GM18858 (cell line): ENCODE measurements at regions not wholly inside any gene's neighbourhood (a gene's known extent, or its start where the extent isn't known, plus 50 kb on each side); places are given as distances from the start of the nearest gene placed in this dataset.
"Not testable (repeated sequence)": the region's sequence is repeated elsewhere in the genome, so short reads cannot be mapped to it uniquely, and the experiment has no call there.

Source experiments
- ATAC-seq: cut with Tn5 transposase; IDR thresholded peaks from one replicate; pipeline ENCODE4 v1.9.1; 2021; ENCODE audit not compliant: unreplicated experiment

DNA sequence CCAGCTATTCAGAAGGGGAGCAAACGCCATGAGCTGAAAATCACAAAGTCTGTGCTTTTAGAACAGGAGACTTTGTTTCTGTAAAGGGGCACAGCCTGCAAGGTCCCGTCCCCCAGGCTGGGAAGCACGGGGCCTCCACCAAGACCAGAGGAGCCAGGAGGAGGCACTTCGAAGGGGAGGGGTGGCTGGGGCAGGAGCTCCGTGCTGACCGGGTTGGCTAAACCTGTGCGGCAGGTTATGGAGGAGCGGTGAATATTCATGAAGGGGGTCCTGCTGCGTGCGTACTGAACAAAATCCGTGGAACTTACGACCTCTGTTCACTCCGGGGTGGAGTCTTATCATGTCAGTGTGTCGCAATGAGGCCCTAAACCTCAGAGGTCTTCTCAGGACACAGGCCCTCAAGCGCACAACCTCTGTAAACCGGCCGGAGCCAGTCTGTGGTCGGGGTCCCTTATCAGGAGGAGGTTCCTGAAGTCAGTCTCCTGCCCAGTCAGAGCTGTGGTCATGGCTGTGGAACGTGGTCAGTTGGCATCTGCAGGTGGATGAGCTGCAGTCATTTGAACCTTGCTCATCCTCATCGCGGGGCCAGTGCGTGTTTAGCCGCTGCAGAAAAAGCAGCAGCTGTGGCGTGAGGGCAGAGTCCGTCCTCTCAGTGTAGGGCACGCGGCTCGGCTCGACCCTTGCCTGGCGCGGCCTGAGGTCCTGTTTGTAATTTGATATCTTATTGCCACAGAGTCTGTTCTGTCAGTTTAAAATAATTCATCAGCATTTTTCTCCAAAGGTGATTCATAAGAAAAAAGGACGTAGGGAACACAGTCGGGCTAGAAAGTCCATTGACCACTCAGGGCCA, 5507.7 kb upstream of the TPTE start:
- not testable (repeated sequence) for ATAC-seq

DNA sequence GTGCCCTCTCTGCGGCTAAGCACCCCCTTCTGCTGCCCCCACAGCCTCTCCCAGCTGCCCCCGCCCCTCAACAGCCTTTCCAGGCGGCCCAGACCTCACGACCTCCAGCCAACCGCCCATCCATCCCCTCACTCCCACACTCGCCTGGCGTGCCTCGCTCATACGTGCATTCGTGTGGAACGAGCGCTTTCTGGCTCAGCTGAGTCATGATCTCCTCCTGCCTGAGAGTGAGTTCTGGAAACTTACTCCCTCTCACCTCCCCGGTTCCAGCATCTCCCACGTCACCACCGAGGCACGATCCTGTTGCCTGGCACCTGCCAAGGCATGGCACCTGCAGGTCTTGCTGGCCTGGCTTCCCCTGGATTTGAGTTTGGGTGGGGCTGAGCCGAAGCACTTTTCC, 5506.2 kb upstream of the TPTE start:
- not testable (repeated sequence) for ATAC-seq

DNA sequence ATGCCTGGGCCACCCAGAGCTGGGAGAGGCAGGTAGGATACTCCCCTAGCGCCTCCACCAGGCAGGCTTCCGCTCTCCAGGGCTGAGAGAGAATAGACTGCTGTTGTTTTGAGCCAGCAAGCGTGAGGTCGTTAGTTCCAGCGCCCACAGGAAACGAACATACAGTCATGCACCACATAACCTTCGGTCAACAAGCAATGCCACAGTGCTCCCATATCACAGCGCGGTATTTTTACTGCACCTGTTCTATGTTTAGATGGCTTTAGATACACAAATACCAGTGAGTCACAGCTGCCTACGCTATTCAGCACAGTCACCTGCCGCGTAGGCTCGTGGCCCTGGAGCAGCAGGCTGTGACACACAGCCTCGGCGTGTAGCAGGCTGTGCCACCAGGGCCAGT, 5502.3 kb upstream of the TPTE start:
- ATAC-seq, result peak; percentile 49

DNA sequence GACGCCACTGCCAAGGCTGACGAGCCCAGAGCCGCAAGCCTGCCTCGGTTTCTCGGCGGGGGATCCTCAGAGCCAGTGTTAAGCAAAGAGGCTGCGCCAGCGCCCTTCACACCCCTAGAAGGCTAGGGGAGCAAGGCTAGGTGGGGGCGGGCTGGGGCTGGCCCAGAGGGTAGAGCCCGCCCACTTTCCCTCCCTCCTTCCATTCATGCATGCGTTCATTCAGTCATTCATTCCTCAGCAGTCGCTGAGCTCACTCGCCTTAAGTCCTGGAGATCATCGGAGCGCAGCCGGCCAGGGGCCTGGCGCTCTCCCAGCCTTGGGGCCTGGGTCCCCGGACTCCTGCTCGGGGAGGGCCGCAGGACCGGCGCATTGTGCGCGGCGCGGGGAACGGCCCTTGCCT, 5499.6 kb upstream of the TPTE start:
- not testable (repeated sequence) for ATAC-seq

DNA sequence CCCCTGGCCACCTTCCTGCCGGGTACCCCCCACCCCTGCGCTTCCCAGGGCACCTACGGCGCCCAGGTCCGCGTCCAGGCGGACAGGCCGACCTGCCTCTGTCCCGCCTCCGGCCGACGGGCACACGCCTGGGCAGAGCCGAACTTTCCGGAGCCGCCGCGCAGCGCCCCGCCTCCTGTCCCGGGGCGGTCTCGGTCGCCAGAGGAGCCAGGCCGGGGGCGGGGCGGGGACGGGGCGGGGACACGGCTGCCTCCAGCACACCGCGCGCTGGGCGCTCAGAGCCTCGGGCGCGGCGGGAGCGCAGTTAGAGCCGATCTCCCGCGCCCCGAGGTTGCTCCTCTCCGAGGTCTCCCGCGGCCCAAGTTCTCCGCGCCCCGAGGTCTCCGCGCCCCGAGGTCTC, 5499.1 kb upstream of the TPTE start:
- ATAC-seq, result not testable (repeated sequence)

DNA sequence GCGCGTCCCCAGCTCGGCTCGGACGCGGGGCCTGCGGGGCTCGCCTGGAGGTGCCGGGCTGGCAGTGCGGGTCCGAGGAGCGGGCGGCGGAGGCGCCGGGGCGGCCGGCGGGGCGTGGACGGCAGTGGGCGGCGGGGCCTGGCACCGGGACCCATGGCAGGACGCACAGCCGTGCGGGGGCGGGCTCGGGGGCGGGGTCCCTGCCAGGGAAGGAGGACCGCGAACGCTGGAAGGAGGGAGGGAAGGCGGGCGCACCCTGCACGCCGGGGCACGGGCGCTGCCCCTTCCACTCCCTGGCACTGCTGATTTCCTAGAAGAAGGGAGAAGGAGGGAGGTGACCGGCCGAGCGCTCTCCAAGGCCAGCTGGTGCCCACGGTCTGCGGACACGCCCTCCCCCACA, 5498.6 kb upstream of the TPTE start:
- not testable (repeated sequence) for ATAC-seq

DNA sequence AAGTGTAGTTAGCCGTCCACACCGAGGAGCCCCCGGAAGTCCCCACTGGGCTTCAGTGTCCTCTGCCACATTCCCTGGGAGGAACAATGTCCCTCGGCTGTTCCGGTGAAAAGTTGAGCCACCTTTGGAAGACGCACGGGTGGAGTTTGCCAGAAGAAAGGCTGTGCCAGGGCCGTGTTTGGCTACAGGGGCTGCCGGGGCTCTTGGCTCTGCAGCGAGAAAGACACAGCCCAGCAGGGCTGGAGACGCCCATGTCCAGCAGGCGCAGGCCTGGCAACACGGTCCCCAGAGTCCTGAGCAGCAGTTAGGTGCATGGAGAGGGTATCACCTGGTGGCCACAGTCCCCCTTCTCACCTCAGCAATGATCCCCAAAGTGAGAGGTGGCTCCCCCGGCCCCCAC, 5486.2 kb upstream of the TPTE start:
- ATAC-seq, result not testable (repeated sequence)

DNA sequence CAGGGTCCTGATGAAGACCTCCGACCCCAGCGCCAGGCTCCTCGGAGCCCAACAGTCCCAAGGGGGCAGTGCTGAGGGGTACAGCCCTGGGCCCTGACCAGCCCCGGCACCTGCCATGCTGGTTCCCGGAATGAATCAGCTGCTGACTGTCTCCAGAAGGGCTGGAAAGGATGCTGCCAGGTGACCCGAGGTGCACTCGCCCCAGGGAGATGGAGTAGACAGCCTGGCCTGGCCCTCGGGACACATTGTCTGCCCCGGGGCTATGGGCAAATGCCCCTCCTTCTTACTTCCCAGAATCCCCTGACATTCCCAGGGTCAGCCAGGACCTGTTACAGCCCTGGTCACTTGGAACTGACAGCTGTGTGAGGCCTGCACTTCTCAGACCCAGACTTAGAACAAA, 5485.8 kb upstream of the TPTE start:
- ATAC-seq, result not testable (repeated sequence)

DNA sequence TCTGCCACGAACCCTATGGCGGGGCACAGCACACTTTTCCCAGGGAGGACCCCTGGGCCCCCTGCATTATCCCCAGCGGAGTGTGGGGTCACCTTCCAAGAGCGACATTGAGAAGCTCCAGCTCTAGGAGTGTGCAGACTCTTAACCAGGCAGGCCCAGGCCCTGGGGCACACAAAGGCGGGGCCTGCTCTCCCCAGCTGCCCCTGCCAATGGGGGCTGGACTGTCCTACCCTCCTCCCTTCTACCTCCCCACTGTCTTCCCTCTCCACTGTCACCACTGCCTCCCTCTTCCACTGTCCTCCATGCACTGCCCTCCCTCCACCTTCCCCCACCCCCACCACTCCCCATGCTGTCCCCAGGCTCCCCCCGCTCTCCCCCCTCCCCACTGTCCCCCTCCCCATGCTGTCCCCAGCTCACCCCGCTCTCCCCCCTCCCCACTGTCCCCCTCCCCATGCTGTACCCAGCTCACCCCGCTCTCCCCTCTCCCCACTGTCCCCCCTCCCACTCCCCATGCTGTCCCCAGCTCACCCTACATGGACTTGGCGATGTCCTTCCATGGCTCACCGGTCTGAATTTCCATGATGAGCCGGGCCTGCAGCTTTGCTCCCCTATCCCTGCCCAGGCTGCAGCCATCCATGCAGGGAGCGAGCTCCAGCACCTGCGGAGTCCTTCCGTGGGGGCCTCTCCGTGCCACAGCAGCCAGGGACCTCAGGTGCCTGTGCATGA, 5483.6 kb upstream of the TPTE start:
- ATAC-seq, result not testable (repeated sequence)

DNA sequence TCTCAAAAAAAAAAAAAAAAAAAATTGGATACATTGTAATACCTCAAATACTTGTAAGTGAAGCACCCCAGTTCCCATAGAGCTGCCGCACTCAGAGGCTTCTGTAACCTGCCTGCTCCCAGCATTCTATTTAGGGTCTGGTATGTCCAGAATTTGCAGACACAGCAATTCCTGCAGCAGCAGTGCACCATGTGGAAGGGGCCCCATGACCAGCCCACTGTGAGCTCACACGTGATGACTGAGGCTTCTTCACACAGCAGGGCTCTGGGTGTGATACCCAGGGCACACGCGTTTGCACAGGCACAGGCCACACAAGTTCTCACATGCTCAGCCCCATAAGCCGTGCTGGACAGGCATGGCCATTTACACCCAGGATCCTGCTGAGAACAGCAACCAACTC, 5481.5 kb upstream of the TPTE start:
- ATAC-seq, result not testable (repeated sequence)

DNA sequence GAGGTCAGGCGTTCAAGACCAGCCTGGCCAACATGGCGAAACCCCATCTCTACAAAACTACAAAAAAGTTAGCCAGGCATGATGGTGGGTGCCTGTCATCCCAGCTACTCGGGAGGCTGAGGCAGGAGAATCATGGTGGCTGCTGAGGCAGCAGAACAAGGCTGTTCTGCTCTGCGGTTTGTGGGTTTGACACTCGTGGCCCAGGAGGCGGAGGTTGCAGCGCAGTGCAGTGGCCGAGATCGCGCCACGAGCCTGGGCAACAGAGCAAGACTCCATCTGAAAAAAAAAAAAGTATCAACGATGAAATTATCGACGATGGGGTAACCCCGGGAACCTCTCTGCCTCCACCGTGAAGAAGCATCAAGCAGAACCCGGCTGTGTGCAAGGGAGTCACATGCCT, 5478.8 kb upstream of the TPTE start:
- ATAC-seq, result not testable (repeated sequence)

DNA sequence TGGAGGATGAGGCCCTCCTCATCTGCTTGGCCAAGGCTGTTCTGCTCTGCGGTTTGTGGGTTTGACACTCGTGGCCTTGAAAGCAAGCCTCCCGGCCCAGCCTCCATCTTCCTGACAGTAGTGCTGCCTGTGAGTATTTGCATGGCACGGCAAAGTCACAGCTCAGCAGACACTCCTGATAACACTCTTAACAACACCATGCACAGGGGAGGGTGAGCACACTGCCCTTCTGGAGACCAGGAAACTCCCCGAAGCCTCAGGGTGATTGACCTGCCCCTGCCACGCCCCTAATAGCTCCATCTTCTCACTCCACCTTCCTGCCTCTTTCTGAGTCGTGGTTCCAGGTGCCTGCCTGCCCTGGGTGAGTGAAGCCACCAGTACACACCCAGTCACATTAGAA, 5476.6 kb upstream of the TPTE start:
- not testable (repeated sequence) for ATAC-seq

DNA sequence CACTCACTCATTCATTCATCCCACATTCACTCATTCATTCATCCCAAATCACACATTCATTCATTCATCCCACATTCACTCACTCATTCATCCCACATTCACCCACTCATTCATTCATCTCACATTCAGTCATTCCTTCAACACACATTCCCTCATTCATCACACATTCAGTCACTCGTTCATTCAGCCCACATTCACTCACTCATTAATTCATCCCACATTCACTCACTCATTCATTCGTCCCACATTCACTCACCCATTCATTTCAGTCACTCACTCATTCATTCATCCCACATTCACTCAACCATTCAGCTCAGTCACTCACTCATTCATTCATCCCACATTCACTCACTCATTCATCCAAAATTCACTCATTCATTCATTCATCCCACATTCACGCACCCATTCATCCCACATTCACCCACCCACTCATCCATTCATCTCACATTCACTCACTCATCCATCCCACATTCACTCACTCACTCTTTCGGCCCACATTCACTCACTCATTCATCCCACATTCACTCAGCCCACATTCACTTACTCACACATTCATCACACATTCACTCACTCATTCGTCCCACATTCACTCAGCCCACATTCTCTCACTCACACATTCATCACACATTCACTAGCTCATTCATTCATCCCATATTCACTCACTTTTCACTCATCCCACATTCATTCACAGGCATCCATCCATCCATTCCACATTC, 5469.9 kb upstream of the TPTE start:
- not testable (repeated sequence) for ATAC-seq

DNA sequence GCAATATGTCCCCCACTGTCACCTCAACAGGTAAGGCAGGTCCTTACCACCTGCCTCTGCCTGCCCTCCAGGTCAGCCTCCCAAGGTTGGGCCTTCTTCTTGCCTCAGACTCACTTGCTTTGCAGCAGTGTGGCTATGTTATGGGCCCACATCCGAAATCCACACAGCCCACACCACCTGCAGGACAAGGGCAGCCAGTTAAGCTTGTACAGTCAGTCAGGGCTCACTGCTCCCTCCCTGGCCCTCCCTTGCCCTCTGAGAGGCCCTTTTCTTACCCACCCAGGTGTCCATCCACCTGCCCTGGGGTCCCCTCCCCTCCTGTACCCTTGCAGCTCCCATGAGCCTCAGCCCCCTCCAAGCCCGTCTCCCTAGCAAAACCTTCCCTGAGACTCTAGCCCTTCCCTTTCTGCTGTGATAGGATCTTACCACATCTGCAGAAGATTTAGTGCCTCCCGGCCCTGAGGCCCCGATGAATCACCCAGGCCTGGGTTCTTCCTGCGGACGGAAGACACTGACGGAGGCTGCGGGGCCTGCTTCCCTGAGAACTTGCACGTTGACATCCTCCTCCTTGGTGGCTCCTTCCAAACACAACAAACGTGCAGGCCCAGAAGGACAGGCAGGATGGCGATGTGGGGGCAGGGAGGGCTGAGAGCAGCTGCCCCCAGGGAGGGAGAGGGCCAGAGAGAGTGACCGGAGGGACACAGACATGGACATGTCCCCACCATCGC, 5466.2 kb upstream of the TPTE start:
- not testable (repeated sequence) for ATAC-seq

DNA sequence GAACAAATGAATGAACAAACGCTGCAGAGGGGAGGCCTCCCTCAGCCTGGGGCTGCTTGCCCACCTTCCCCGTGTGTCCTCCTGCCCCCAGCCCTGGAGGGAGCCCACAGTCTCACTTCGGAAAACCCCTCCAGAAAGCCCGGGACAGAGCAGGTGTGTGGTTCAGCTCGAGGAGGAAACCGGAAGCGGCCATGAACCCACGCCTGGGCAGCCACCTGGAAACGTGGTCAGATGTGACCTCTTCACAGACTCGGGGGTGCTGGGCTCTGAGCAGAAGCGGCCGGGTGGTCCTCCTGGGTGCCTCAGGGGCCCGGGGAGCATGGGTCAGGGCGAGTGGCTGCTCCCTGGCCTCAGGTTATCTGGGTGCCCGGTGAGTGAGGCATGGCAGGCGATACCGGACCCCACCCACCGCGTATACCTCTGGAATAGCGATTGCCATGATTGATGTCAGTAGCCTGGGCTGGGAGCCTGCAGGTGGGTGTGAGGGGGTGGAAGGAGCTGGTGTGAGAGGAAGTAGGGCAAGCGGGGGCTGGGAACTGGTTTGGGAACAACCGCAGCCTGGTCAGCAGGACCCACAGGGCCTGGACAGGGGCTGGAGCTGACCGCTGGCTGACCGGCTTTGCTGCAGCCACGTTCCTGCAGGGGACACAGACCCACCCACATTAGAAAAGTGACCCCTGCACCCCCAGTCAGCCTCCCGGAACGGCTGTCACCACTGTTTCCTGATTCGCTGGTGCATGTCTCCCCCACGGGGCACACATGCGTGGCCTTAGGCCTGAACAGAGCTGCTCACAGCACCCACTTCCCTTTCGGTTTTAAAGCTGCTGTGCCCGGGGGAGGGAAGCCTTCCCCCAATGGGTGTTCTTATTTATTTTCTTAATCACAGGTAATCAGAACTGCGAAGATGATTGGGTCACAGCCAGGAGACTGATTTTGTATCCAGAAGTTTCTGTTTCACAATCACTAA, 5465.1 kb upstream of the TPTE start:
- not testable (repeated sequence) for ATAC-seq

DNA sequence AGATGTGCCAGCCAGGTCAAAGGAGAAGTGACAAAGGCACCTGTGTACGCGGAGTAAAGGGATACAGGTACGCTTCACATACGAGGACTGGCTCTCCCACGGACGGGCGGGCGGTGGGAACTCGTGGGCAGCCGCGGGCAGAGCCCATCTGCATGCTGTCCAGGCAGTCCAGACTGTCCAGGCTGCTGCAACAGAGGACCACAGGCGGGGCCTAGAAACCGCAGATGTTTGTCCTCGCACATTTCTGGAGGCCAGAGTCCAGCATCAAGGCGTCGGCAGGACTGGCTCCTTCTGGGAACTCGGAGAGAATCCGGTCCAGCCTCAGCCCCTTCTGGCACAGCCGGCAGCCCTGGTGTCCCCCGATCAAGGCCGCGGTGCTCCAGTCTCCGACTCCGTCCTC, 5464.3 kb upstream of the TPTE start:
- not testable (repeated sequence) for ATAC-seq

DNA sequence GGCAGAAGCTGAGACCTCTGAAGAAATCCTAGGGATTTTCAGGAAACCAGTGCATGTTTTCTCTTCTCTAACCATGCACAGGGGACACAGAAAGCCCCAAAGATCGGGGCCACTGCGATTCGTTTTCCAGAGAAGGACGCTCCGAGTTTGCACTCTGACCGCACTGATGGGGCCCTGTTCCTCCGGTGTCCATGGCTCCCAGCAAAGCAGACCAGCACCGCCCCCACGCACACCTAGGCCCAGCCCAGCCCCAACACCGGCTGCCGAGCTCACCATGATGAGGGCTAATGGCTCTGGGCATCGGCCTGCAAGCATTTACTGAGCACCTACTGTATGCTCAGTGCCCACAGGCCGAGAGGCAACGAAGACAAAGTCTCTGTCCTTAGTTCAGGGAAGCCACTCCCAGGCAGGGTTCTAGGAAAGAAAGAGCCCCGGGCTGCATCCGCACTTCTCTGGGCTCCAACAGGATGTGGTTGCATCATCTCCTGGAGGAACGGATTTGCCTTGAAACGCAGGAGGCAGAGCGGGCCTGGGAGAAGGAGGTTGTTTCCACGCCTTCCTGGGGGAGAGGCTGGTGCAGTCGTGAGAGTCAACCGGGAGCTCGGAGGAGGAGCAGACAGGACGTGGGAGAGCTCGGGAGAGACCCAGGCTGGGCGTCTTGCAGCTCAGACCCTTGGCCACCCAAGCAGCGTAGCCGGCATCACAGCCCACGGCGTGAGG, 5460.9 kb upstream of the TPTE start:
- ATAC-seq, result not testable (repeated sequence)

DNA sequence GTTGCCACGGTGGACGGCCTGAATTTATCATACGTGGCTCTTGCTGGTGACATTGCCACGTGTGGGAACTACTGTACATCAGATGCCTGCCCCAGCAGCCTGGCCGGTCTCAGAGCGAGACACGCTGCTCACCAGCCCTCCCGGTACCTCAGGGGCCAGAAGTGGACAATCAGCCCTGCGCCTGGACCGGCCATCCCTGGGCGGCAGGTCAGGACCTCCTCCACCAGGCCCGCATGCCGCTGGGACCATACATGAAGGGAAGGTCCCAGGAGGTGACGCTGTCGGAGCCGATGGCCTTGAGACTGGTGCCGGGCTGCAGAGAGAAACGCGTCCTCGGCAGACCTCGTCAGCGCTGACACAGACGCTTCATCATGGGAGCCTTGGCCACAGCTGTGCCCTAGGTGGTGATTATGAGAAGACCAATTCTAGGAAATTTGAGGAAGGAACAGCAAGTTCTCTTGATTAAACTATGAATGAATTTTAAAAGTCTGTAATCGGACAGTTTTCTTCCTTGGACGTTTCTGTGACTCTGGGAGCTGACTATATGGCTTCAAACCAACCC, 5456.7 kb upstream of the TPTE start:
- ATAC-seq, result not testable (repeated sequence)
